ENCODE measurements at regions not wholly inside any gene's neighbourhood (a gene's known extent, or its start where the extent isn't known, plus 50 kb on each side); places are given as distances from the start of the nearest gene placed in this dataset.

DNA sequence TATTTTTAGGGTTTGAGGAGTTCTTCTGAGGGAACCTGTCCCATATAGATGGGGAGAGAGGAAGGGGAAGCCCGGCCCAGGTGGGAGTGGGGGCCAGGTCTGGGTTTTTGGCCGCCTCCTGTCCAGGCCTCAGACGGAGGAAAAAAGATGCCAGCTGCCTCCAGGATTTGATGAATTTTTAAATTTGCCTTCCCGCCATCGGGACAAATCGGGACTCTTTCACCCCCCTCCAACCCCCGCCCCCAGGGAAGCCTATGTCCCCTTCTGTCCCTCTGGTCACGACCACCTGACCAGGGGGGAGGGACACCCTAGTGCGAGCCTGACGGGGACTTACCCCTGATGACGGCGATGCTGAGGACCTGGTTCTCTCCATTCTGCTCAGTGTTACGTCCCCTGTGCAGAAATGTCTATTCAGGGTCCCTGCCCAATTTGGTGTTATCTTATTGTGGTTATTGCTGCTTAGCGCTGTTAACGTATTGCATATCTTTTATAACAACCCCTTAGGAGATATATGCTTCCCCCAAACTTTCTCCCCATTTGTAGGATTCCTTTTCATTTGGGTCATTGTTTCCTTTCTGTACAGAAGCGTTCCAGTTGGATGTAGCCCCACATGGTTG lies 115.9 kb upstream of the GRK3 start:
- H3K4me2 ChIP-seq (ENCODE audit: low read length): peak overlapping the region; percentile 88
- H3K9me2 ChIP-seq (replicated peaks; ENCODE audit: control insufficient read depth, low read length): no peaks in the 10 kb centered on the region
- peaks cover 30% of the 10 kb centered on the region for H3K4me1 ChIP-seq (ENCODE audit: control insufficient read depth, low read length)
- H3K27me3 ChIP-seq (ENCODE audit: control insufficient read depth, low read length): no peaks in the 10 kb centered on the region
- peaks cover 48% of the 10 kb centered on the region for H3K36me3 ChIP-seq (ENCODE audit: control insufficient read depth, low read length)
- H3F3A ChIP-seq (ENCODE audit: control insufficient read depth, insufficient read depth): peaks cover 7% of the 10 kb centered on the region; the same call in 1 of the 2 replicates
- H3K27ac ChIP-seq (ENCODE audit: low read depth, low read length): peak overlapping the region; percentile 29
- H3K9me3 ChIP-seq (ENCODE audit: control insufficient read depth, insufficient read depth, low read length): no peaks in the 10 kb centered on the region
- TF ChIP-seq EZH2phosphoT487 (IDR thresholded peaks at IDR 0.05; ENCODE audit: borderline replicate concordance, low read length) (no peak), CTCF (IDR thresholded peaks at IDR 0.05; ENCODE audit: low read depth, low read length, poor library complexity, severe bottlenecking) (no peak)
- peaks cover 75% of the 10 kb centered on the region for H3K79me2 ChIP-seq (ENCODE audit: control insufficient read depth, low read length)
- H4K20me1 ChIP-seq (ENCODE audit: control insufficient read depth, insufficient read depth, low read depth, low read length): peaks cover 10% of the 10 kb centered on the region
- H3K4me3 ChIP-seq (ENCODE audit: low read length): peak overlapping the region; percentile 95

- H3K36me3 ChIP-seq (ENCODE audit: control insufficient read depth, low read length): peaks cover 44% of the 10 kb centered on the region
Measured at GRCh38 chr22:25449781-25450317, 114.6 kb upstream of the GRK3 start.

GRCh38 chr22:25451480-25452114 lies 112.9 kb upstream of the GRK3 start:
- TF ChIP-seq EZH2phosphoT487 (IDR thresholded peaks at IDR 0.05; ENCODE audit: borderline replicate concordance, low read length) (no peak), CTCF (IDR thresholded peaks at IDR 0.05; ENCODE audit: low read depth, low read length, poor library complexity, severe bottlenecking) (no peak)
- peak overlapping the region; percentile 32 for H3K4me2 ChIP-seq (ENCODE audit: low read length)
- H4K20me1 ChIP-seq (ENCODE audit: control insufficient read depth, insufficient read depth, low read depth, low read length): peaks cover 10% of the 10 kb centered on the region
- no peaks in the 10 kb centered on the region for H3F3A ChIP-seq (ENCODE audit: control insufficient read depth, insufficient read depth)
- H3K9me3 ChIP-seq (ENCODE audit: control insufficient read depth, insufficient read depth, low read length): no peaks in the 10 kb centered on the region
- H3K27ac ChIP-seq (ENCODE audit: low read depth, low read length): no peak overlapping the region
- no peaks in the 10 kb centered on the region for H3K27me3 ChIP-seq (ENCODE audit: control insufficient read depth, low read length)
- H3K4me3 ChIP-seq (ENCODE audit: low read length): peak overlapping the region; percentile 14; the same call in 1 of the 2 replicates
- H3K79me2 ChIP-seq (ENCODE audit: control insufficient read depth, low read length): peaks cover 94% of the 10 kb centered on the region
- H3K36me3 ChIP-seq (ENCODE audit: control insufficient read depth, low read length): peaks cover 38% of the 10 kb centered on the region
- peaks cover 30% of the 10 kb centered on the region for H3K4me1 ChIP-seq (ENCODE audit: control insufficient read depth, low read length)
- H3K9me2 ChIP-seq (replicated peaks; ENCODE audit: control insufficient read depth, low read length): no peaks in the 10 kb centered on the region

More at GRCh38 chr22:25449781-25450317, 114.6 kb upstream of the GRK3 start:
- no peak for TF ChIP-seq EZH2phosphoT487 (IDR thresholded peaks at IDR 0.05; ENCODE audit: borderline replicate concordance, low read length)
- TF ChIP-seq CTCF (IDR thresholded peaks at IDR 0.05; ENCODE audit: low read depth, low read length, poor library complexity, severe bottlenecking): no peak
- Histone ChIP-seq H3K27me3 (ENCODE audit: control insufficient read depth, low read length) (no peaks in the 10 kb centered on the region), H3F3A (ENCODE audit: control insufficient read depth, insufficient read depth) (no peaks in the 10 kb centered on the region), H3K4me1 (ENCODE audit: control insufficient read depth, low read length) (peaks cover 30% of the 10 kb centered on the region), H3K79me2 (ENCODE audit: control insufficient read depth, low read length) (peaks cover 88% of the 10 kb centered on the region), H3K9me2 (replicated peaks; ENCODE audit: control insufficient read depth, low read length) (no peaks in the 10 kb centered on the region), H4K20me1 (ENCODE audit: control insufficient read depth, insufficient read depth, low read depth, low read length) (peaks cover 10% of the 10 kb centered on the region), H3K4me3 (ENCODE audit: low read length) (peak overlapping the region; percentile 95), H3K27ac (ENCODE audit: low read depth, low read length) (no peak overlapping the region), H3K9me3 (ENCODE audit: control insufficient read depth, insufficient read depth, low read length) (no peaks in the 10 kb centered on the region), H3K4me2 (ENCODE audit: low read length) (peak overlapping the region; percentile 88)
